ENCODE measurements at regions not wholly inside any gene's neighbourhood (a gene's known extent, or its start where the extent isn't known, plus 50 kb on each side); places are given as distances from the start of the nearest gene placed in this dataset.
"Not testable (repeated sequence)": the region's sequence is repeated elsewhere in the genome, so short reads cannot be mapped to it uniquely, and the experiment has no call there.

- no peak for DNase-seq
- no peaks in the 10 kb centered on the region for H3K4me1 Mint-ChIP-seq (ENCODE audit: low read depth, unreplicated experiment)
- no peak overlapping the region for H3K4me3 Mint-ChIP-seq (ENCODE audit: unreplicated experiment)
- CTCF ChIA-PET: no interaction called here
- H3K4me3 ChIP-seq (ENCODE audit: low read depth, low read length): no peak overlapping the region
- no peak overlapping the region for H3K27ac Mint-ChIP-seq (ENCODE audit: unreplicated experiment)
- POLR2A ChIA-PET: no interaction called here
- no TSS peak for BruUV-seq (replicated peaks)
- peaks cover 7% of the 10 kb centered on the region for H3K27me3 Mint-ChIP-seq (ENCODE audit: insufficient read depth, unreplicated experiment)
- 0 out of 2 replicates have a peak, but pooled peaks cover 1% of the 10 kb centered on the region for H3K9me3 ChIP-seq
- H3K27me3 ChIP-seq (replicated peaks; ENCODE audit: control insufficient read depth, insufficient read depth, low read length): no peaks in the 10 kb centered on the region
- intact Hi-C loops (cut with micrococcal nuclease; ENCODE audit: unreplicated experiment): no loop called here
- H3K4me1 ChIP-seq: no peaks in the 10 kb centered on the region
- no peak for TF ChIP-seq CTCF (IDR thresholded peaks at IDR 0.05; ENCODE audit: insufficient read depth in 1 of 2, low read depth in 1 of 2, low read length in 1 of 2, severe bottlenecking in 1 of 2, unreplicated experiment in 1 of 2)
- no peaks in the 10 kb centered on the region for H3K36me3 Mint-ChIP-seq (ENCODE audit: insufficient read depth, unreplicated experiment)
- H3K36me3 ChIP-seq (ENCODE audit: control insufficient read depth, insufficient read depth, low read length): no peaks in the 10 kb centered on the region
- peaks cover 9% of the 10 kb centered on the region for H3K9me3 Mint-ChIP-seq (ENCODE audit: unreplicated experiment)
Measured at GRCh38 chr7:82506702-82507101, 63.1 kb upstream of the CACNA2D1 start.

GRCh38 chr7:82506208-82506607 lies 62.6 kb upstream of the CACNA2D1 start:
- ChIA-PET CTCF (no interaction called here), POLR2A (no interaction called here)
- Histone ChIP-seq H3K4me1 (no peaks in the 10 kb centered on the region), H3K36me3 (ENCODE audit: control insufficient read depth, insufficient read depth, low read length) (no peaks in the 10 kb centered on the region), H3K4me3 (ENCODE audit: low read depth, low read length) (no peak overlapping the region), H3K27me3 (replicated peaks; ENCODE audit: control insufficient read depth, insufficient read depth, low read length) (no peaks in the 10 kb centered on the region), H3K9me3 (0 out of 2 replicates have a peak, but pooled peaks cover 5% of the 10 kb centered on the region)
- H3K27me3 Mint-ChIP-seq (ENCODE audit: insufficient read depth, unreplicated experiment): peaks cover 7% of the 10 kb centered on the region
- DNase-seq: no peak
- H3K4me3 Mint-ChIP-seq (ENCODE audit: unreplicated experiment): no peak overlapping the region
- no peaks in the 10 kb centered on the region for H3K4me1 Mint-ChIP-seq (ENCODE audit: low read depth, unreplicated experiment)
- no TSS peak for BruUV-seq (replicated peaks)
- no peak overlapping the region for H3K27ac Mint-ChIP-seq (ENCODE audit: unreplicated experiment)
- intact Hi-C loops (cut with micrococcal nuclease; ENCODE audit: unreplicated experiment): no loop called here
- TF ChIP-seq CTCF (IDR thresholded peaks at IDR 0.05; ENCODE audit: insufficient read depth in 1 of 2, low read depth in 1 of 2, low read length in 1 of 2, severe bottlenecking in 1 of 2, unreplicated experiment in 1 of 2): no peak
- H3K36me3 Mint-ChIP-seq (ENCODE audit: insufficient read depth, unreplicated experiment): no peaks in the 10 kb centered on the region
- H3K9me3 Mint-ChIP-seq (ENCODE audit: unreplicated experiment): peaks cover 9% of the 10 kb centered on the region

- intact Hi-C loops (cut with micrococcal nuclease; ENCODE audit: unreplicated experiment): no loop called here
- H3K9me3 ChIP-seq: 0 out of 2 replicates have a peak, but pooled peaks cover 5% of the 10 kb centered on the region
- no peaks in the 10 kb centered on the region for H3K4me1 ChIP-seq
- H3K9me3 Mint-ChIP-seq (ENCODE audit: unreplicated experiment): peaks cover 9% of the 10 kb centered on the region
- no peaks in the 10 kb centered on the region for H3K4me1 Mint-ChIP-seq (ENCODE audit: low read depth, unreplicated experiment)
- CTCF ChIA-PET: no interaction called here
- POLR2A ChIA-PET: no interaction called here
- no peak for TF ChIP-seq CTCF (IDR thresholded peaks at IDR 0.05; ENCODE audit: insufficient read depth in 1 of 2, low read depth in 1 of 2, low read length in 1 of 2, severe bottlenecking in 1 of 2, unreplicated experiment in 1 of 2)
- no peak for DNase-seq
- H3K4me3 Mint-ChIP-seq (ENCODE audit: unreplicated experiment): no peak overlapping the region
- H3K4me3 ChIP-seq (ENCODE audit: low read depth, low read length): no peak overlapping the region
- H3K36me3 ChIP-seq (ENCODE audit: control insufficient read depth, insufficient read depth, low read length): no peaks in the 10 kb centered on the region
- no peak overlapping the region for H3K27ac Mint-ChIP-seq (ENCODE audit: unreplicated experiment)
- H3K36me3 Mint-ChIP-seq (ENCODE audit: insufficient read depth, unreplicated experiment): no peaks in the 10 kb centered on the region
- H3K27me3 Mint-ChIP-seq (ENCODE audit: insufficient read depth, unreplicated experiment): peaks cover 3% of the 10 kb centered on the region
- H3K27me3 ChIP-seq (replicated peaks; ENCODE audit: control insufficient read depth, insufficient read depth, low read length): no peaks in the 10 kb centered on the region
- BruUV-seq (replicated peaks): no TSS peak
Measured at GRCh38 chr7:82501346-82501745, 57.8 kb upstream of the CACNA2D1 start.

GRCh38 chr7:82499546-82499945 lies 56.0 kb upstream of the CACNA2D1 start:
- not testable (repeated sequence) for H3K27me3 Mint-ChIP-seq (ENCODE audit: insufficient read depth, unreplicated experiment); H3K4me1 Mint-ChIP-seq (ENCODE audit: low read depth, unreplicated experiment)

More at GRCh38 chr7:82499546-82499945, 56.0 kb upstream of the CACNA2D1 start:
- H3K9me3 Mint-ChIP-seq (ENCODE audit: unreplicated experiment); H3K9me3 ChIP-seq; H3K36me3 ChIP-seq (ENCODE audit: control insufficient read depth, insufficient read depth, low read length); H3K4me3 ChIP-seq (ENCODE audit: low read depth, low read length); H3K27ac Mint-ChIP-seq (ENCODE audit: unreplicated experiment); intact Hi-C loops (cut with micrococcal nuclease; ENCODE audit: unreplicated experiment); CTCF ChIA-PET; BruUV-seq (replicated peaks); POLR2A ChIA-PET; H3K4me1 ChIP-seq; H3K27me3 ChIP-seq (replicated peaks; ENCODE audit: control insufficient read depth, insufficient read depth, low read length); H3K4me3 Mint-ChIP-seq (ENCODE audit: unreplicated experiment); DNase-seq; H3K36me3 Mint-ChIP-seq (ENCODE audit: insufficient read depth, unreplicated experiment): not testable (repeated sequence)

All from Caco-2 (cell line).